Mammary epithelial cell (primary cell): ENCODE measurements at regions not wholly inside any gene's neighbourhood (a gene's known extent, or its start where the extent isn't known, plus 50 kb on each side); places are given as distances from the start of the nearest gene placed in this dataset.

Experiments
- CTCF ChIP-seq, 2 donors: IDR thresholded peaks in 1 of 2; conservative IDR thresholded peaks in 1 of 2; 2 replicates each; pipeline ENCODE4 v1.5.1; 2011 to 2012; ENCODE audit warnings: inconsistent platforms in 2 of 2, low read length in 2 of 2, mild to moderate bottlenecking in 2 of 2, control low read depth in 1 of 2, low read depth in 1 of 2; ENCODE audit not compliant: insufficient read depth in 1 of 2; ENCODE audit errors: extremely low read depth in 1 of 2
- EZH2 ChIP-seq: IDR thresholded peaks from 2 replicates; pipeline ENCODE4 v1.6.1; 2012; ENCODE audit warnings: low read length, inconsistent platforms, borderline replicate concordance

- TF ChIP-seq CTCF (conservative IDR thresholded peaks at IDR 0.05 in 1 of 2, IDR thresholded peaks at IDR 0.05 in 1 of 2; ENCODE audit: extremely low read depth in 1 of 2, insufficient read depth in 1 of 2, low read depth in 1 of 2, low read length in 2 of 2) (no peak), EZH2 (no peak)
Measured at GRCh38 chr10:29805134-29805723, 170.5 kb upstream of the SVIL start.
